HG03066 (cell line): ENCODE measurements at regions not wholly inside any gene's neighbourhood (a gene's known extent, or its start where the extent isn't known, plus 50 kb on each side); places are given as distances from the start of the nearest gene placed in this dataset.

Experiments
- ATAC-seq: cut with Tn5 transposase; IDR thresholded peaks from one replicate; pipeline ENCODE4 v1.9.1; 2021; ENCODE audit warnings: low read depth; ENCODE audit not compliant: unreplicated experiment

- no peak for ATAC-seq
These were observed 646.1 kb downstream of the CDH11 start for GRCh38 chr16:64475627-64476351.

GRCh38 chr16:64470916-64471315 is 650.9 kb downstream of the CDH11 start:
- ATAC-seq, result no peak

- ATAC-seq, result no peak
These were observed 651.8 kb downstream of the CDH11 start for GRCh38 chr16:64469906-64470702.

GRCh38 chr16:64469351-64469750 is 652.5 kb downstream of the CDH11 start:
- ATAC-seq, result no peak

- no peak for ATAC-seq
These were observed 653.3 kb downstream of the CDH11 start for GRCh38 chr16:64468515-64469090.

GRCh38 chr16:64459821-64460220 is 662.0 kb downstream of the CDH11 start:
- ATAC-seq, result no peak

GRCh38 chr16:64459402-64459801 is 662.5 kb downstream of the CDH11 start:
- ATAC-seq, result no peak

- no peak for ATAC-seq
These were observed 666.6 kb downstream of the CDH11 start for GRCh38 chr16:64455275-64455674.

- no peak for ATAC-seq
These were observed 668.2 kb downstream of the CDH11 start for GRCh38 chr16:64453646-64454045.

- ATAC-seq, result no peak
These were observed 669.4 kb downstream of the CDH11 start for GRCh38 chr16:64452446-64452845.

GRCh38 chr16:64450177-64450576 is 671.7 kb downstream of the CDH11 start:
- ATAC-seq, result no peak

GRCh38 chr16:64449506-64449905 is 672.4 kb downstream of the CDH11 start:
- ATAC-seq, result no peak

GRCh38 chr16:64445649-64446048 is 676.2 kb downstream of the CDH11 start:
- no peak for ATAC-seq

GRCh38 chr16:64445245-64445644 is 676.6 kb downstream of the CDH11 start:
- no peak for ATAC-seq

- no peak for ATAC-seq
These were observed 681.4 kb downstream of the CDH11 start for GRCh38 chr16:64440421-64440831.

- ATAC-seq, result no peak
These were observed 681.9 kb downstream of the CDH11 start for GRCh38 chr16:64440005-64440404.

- ATAC-seq, result no peak
These were observed 684.0 kb downstream of the CDH11 start for GRCh38 chr16:64437706-64438324.

- ATAC-seq, result no peak
These were observed 687.3 kb downstream of the CDH11 start for GRCh38 chr16:64434526-64435069.

GRCh38 chr16:64428463-64429113 is 693.3 kb downstream of the CDH11 start:
- ATAC-seq, result no peak

GRCh38 chr16:64426131-64426666 is 695.7 kb downstream of the CDH11 start:
- no peak for ATAC-seq
